GM19324 (cell line): ENCODE measurements at regions not wholly inside any gene's neighbourhood (a gene's known extent, or its start where the extent isn't known, plus 50 kb on each side); places are given as distances from the start of the nearest gene placed in this dataset.
"Not testable (repeated sequence)": the region's sequence is repeated elsewhere in the genome, so short reads cannot be mapped to it uniquely, and the experiment has no call there.

Experiments used
- ATAC-seq: cut with Tn5 transposase; IDR thresholded peaks from one replicate; pipeline ENCODE4 v1.9.1; 2021; ENCODE audit warnings: mild to moderate bottlenecking, moderate library complexity; ENCODE audit not compliant: unreplicated experiment, low FRiP score

- no peak for ATAC-seq
These were observed 220.6 kb upstream of the OR4E1 start for GRCh38 chr14:21894003-21894897.

GRCh38 chr14:21891921-21892320 lies 218.3 kb upstream of the OR4E1 start:
- ATAC-seq: no peak

- ATAC-seq: no peak
These were observed 211.4 kb upstream of the OR4E1 start for GRCh38 chr14:21884995-21885394.

GRCh38 chr14:21882226-21882625 lies 208.6 kb upstream of the OR4E1 start:
- no peak for ATAC-seq

- no peak for ATAC-seq
These were observed 207.3 kb upstream of the OR4E1 start for GRCh38 chr14:21880918-21881317.

GRCh38 chr14:21875791-21876190 lies 202.2 kb upstream of the OR4E1 start:
- no peak for ATAC-seq

GRCh38 chr14:21874946-21875345 lies 201.3 kb upstream of the OR4E1 start:
- no peak for ATAC-seq

- no peak for ATAC-seq
These were observed 200.5 kb upstream of the OR4E1 start for GRCh38 chr14:21874167-21874566.

- no peak for ATAC-seq
These were observed 194.9 kb upstream of the OR4E1 start for GRCh38 chr14:21868442-21869046.

- no peak for ATAC-seq
These were observed 193.9 kb upstream of the OR4E1 start for GRCh38 chr14:21867541-21867940.

- no peak for ATAC-seq
These were observed 192.9 kb upstream of the OR4E1 start for GRCh38 chr14:21866479-21866878.

- no peak for ATAC-seq
These were observed 189.7 kb upstream of the OR4E1 start for GRCh38 chr14:21863289-21863688.

GRCh38 chr14:21861153-21861552 lies 187.5 kb upstream of the OR4E1 start:
- no peak for ATAC-seq

GRCh38 chr14:21860172-21860571 lies 186.6 kb upstream of the OR4E1 start:
- ATAC-seq: no peak

- ATAC-seq: no peak
These were observed 179.2 kb upstream of the OR4E1 start for GRCh38 chr14:21852775-21853174.

- ATAC-seq: no peak
These were observed 178.5 kb upstream of the OR4E1 start for GRCh38 chr14:21852061-21852664.

GRCh38 chr14:21846902-21847301 lies 173.3 kb upstream of the OR4E1 start:
- not testable (repeated sequence) for ATAC-seq

GRCh38 chr14:21846227-21846885 lies 172.7 kb upstream of the OR4E1 start:
- ATAC-seq: no peak

- no peak for ATAC-seq
These were observed 167.1 kb upstream of the OR4E1 start for GRCh38 chr14:21840765-21841164.

GRCh38 chr14:21833836-21834235 lies 160.2 kb upstream of the OR4E1 start:
- no peak for ATAC-seq

GRCh38 chr14:21825845-21826244 lies 152.2 kb upstream of the OR4E1 start:
- no peak for ATAC-seq
